C4-2B (cell line): ENCODE measurements at regions not wholly inside any gene's neighbourhood (a gene's known extent, or its start where the extent isn't known, plus 50 kb on each side); places are given as distances from the start of the nearest gene placed in this dataset.
A peak's percentile ranks its signal among the peaks of the same experiment; 100 is the strongest.
"Not testable (repeated sequence)": the region's sequence is repeated elsewhere in the genome, so short reads cannot be mapped to it uniquely, and the experiment has no call there.

ENCODE experiments used
- H3K27ac ChIP-seq: fragments of 450-650 bp; 2 replicates; pipeline ENCODE4 v1.5.1; 2017
- ZFX ChIP-seq: fragments of 450-650 bp; IDR thresholded peaks from 2 replicates; pipeline ENCODE4 v1.6.1; 2017
- TF ChIP-seq, protein P1 (sequence below): fragments of 450-650 bp; conservative IDR thresholded peaks from 2 replicates; pipeline ENCODE4 v1.5.1; 2017; ENCODE audit warnings: mild to moderate bottlenecking

DNA sequence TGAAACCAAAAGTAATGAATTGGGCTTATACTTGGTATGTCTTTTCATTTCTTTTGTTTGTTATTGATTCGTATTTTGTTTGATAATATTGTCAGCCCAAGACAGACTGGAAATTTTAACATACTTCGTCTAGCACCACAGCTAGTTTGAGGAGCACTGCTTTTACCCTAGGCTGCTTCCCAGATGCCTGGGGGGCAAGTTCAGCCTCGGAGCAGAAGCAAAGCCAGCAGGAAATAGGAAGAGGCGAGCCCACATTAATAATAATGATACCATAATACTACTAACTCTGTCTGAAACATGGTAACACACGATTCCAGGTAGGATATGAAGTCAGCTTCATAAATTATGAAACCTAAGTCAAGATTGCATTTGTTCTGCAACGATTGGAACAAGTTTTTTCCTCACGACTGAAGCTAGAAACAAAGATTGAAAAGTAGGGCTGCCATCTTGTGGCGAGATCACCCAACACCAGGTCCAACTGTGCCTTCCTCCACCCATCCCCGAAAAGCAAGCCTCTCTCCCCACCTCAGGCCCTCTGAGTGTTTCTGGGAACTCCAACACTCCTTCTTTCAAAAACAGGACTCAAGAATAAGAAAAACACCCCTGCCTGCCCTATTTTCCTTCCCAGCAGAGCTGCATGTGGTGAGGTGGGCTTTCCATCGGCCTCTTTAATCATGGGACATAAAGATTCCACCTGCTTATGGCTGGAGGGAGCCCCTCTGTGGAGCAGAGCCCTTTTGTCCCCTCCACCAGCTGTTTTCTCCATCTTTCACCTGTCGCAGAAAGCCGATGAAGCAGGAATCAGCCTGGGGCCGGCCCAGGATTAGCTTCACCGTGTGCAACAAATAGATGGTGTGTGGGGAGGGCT, 236.4 kb downstream of the CAAP1 start:
- TF ChIP-seq, protein P1, sequence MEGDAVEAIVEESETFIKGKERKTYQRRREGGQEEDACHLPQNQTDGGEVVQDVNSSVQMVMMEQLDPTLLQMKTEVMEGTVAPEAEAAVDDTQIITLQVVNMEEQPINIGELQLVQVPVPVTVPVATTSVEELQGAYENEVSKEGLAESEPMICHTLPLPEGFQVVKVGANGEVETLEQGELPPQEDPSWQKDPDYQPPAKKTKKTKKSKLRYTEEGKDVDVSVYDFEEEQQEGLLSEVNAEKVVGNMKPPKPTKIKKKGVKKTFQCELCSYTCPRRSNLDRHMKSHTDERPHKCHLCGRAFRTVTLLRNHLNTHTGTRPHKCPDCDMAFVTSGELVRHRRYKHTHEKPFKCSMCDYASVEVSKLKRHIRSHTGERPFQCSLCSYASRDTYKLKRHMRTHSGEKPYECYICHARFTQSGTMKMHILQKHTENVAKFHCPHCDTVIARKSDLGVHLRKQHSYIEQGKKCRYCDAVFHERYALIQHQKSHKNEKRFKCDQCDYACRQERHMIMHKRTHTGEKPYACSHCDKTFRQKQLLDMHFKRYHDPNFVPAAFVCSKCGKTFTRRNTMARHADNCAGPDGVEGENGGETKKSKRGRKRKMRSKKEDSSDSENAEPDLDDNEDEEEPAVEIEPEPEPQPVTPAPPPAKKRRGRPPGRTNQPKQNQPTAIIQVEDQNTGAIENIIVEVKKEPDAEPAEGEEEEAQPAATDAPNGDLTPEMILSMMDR, result peak; percentile 79
- no peak for TF ChIP-seq ZFX
- H3K27ac ChIP-seq, result no peak overlapping the region

- no peak for TF ChIP-seq ZFX
- TF ChIP-seq, protein P1, result no peak
- no peak overlapping the region for H3K27ac ChIP-seq
Measured at GRCh38 chr9:26655166-26655565, 237.4 kb downstream of the CAAP1 start.

DNA sequence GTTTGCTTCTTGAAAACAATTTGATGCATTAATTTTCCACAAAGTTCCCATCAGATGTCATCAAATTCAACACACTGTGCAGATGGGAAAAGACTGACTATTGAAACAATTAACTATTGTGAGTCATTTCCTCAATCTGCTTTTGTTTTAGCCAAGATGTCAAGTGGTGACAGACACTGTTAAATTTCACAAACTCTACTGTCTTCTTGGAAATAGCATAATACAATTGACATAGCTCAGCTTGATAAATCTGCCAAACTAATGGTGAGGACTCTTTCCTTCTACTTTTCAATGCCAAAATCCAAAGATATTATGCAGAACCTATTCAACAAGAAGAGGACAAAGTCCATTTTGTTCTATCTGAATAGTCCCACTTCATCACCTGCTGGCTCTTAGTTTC, 242.3 kb downstream of the CAAP1 start:
- TF ChIP-seq, protein P1, result no peak
- TF ChIP-seq ZFX, result no peak
- no peak overlapping the region for H3K27ac ChIP-seq

DNA sequence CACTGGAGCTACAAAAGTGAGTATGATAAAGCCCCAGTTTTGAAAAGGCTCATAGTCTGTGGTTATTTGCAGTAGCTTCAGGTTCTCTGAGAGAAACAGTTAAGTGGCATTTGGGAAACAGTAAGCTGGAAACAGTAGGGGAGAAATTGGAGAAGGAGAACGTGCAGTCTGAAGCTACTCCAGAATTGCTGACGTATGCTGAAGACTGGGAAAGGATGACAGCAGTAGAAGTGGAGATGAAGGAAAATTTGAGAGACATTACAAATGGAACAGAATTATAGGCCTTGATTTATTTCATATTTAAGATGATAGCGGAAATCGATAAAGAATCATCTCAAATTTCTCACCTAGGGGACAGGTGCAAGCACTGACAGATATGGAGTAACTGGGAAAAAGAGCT, 248.8 kb downstream of the CAAP1 start:
- no peak overlapping the region for H3K27ac ChIP-seq
- no peak for TF ChIP-seq ZFX
- TF ChIP-seq, protein P1, result no peak

GRCh38 chr9:26639761-26640160, 252.8 kb downstream of the CAAP1 start:
- H3K27ac ChIP-seq, result no peak overlapping the region
- TF ChIP-seq ZFX, result no peak
- TF ChIP-seq, protein P1, result no peak

GRCh38 chr9:26637101-26637500, 255.5 kb downstream of the CAAP1 start:
- TF ChIP-seq, protein P1, result no peak
- no peak overlapping the region for H3K27ac ChIP-seq

GRCh38 chr9:26613851-26614350, 278.7 kb downstream of the CAAP1 start:
- TF ChIP-seq, protein P1, result peak; percentile 85
- H3K27ac ChIP-seq, result not testable (repeated sequence)
